ENCODE measurements at regions not wholly inside any gene's neighbourhood (a gene's known extent, or its start where the extent isn't known, plus 50 kb on each side); places are given as distances from the start of the nearest gene placed in this dataset.

GRCh38 chr5:153360860-153361259, 129.6 kb upstream of the GRIA1 start (continued):
- TF ChIP-seq TEF (CRISPR knock-in tag; IDR thresholded peaks at IDR 0.05), result no peak

DNA sequence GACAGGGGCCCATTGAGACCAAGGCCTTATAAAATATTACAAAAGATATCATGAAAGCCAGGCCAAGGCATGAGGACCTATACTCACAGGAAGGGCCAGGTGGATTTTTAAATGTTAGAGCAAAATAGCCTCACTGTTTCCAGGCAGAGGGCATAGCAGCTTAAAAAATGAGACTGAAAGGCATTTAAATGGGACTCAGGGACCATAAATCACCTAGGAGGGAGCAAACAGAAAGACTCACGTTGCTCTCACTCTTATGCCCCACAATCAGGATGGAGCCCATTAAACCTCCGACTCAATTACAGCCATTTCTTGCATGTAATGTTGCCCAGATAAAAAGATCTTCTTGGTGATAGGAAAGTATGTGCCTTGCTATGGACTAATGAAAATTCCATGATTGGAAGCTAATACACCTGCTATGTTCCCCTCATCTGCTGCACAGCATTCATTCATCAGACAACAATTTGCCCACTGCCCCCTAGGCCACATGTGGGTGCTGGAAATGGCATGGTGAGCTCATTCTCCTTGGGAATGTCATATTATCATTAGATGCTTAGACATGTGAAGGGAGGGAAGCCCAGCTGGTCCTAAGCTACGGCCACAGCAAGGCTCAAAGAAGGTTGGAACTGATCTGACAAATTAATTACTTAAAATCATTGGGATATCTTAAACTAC, 128.6 kb upstream of the GRIA1 start:
- 5% methylated on average over 3 of the region's 3 CpGs for WGBS (ENCODE audit: low lambda C conversion rate)
- Histone ChIP-seq H3K4me2 (ENCODE audit: low read depth, low read length) (no peak overlapping the region), H3K79me2 (ENCODE audit: insufficient read depth, low read length) (no peaks in the 10 kb centered on the region), H3K27ac (ENCODE audit: extremely low read length, insufficient read depth, low read length) (no peak overlapping the region), H3K9me3 (ENCODE audit: low read length) (peaks cover 17% of the 10 kb centered on the region), H3K4me1 (ENCODE audit: insufficient read depth, low read length) (no peaks in the 10 kb centered on the region), H2AFZ (ENCODE audit: low read length) (no peak overlapping the region), H3K4me3 (replicated peaks in 1 of 3; ENCODE audit: insufficient read depth in 1 of 3, low read depth in 2 of 3, low read length in 3 of 3) (no peak overlapping the region), H3K27me3 (ENCODE audit: control insufficient read depth in 1 of 2, insufficient read depth in 2 of 2, low read length in 2 of 2) (no peaks in the 10 kb centered on the region), H4K20me1 (ENCODE audit: insufficient read depth, low read length) (no peaks in the 10 kb centered on the region), H3K36me3 (replicated peaks in 1 of 2; ENCODE audit: control insufficient read depth in 1 of 2, insufficient read depth in 2 of 2, low read length in 2 of 2) (no peaks in the 10 kb centered on the region), H3K9ac (ENCODE audit: insufficient read depth, low read depth, low read length) (no peak overlapping the region)
- CTCF ChIA-PET (ENCODE audit: low intra/inter-chr PET ratio, low total read pairs), result no interaction called here
- DNase-seq (ENCODE audit: low spot score) (no peak), FAIRE-seq (no peak), ATAC-seq (no peak)
- intact Hi-C loops (cut with micrococcal nuclease; ENCODE audit: unreplicated experiment), result no loop called here
- BruUV-seq (replicated peaks), result no TSS peak
- POLR2A ChIA-PET, result no interaction called here
- in situ Hi-C loops (cut with HindIII; ENCODE audit: extremely low pct_ligation_motif_present, low pct_unique_long_range_greater_than_20kb), result no loop called here
- TF ChIP-seq YEATS2 (CRISPR knock-in tag; IDR thresholded peaks at IDR 0.05; ENCODE audit: borderline replicate concordance) (no peak), RXRB (CRISPR knock-in tag; IDR thresholded peaks at IDR 0.05; ENCODE audit: borderline replicate concordance) (no peak), AFF4 (CRISPR knock-in tag; IDR thresholded peaks at IDR 0.05) (no peak), ZNF614 (CRISPR knock-in tag; IDR thresholded peaks at IDR 0.05; ENCODE audit: borderline replicate concordance) (no peak), POLR2A (IDR thresholded peaks at IDR 0.05; ENCODE audit: insufficient read depth in 1 of 2, low read depth in 2 of 2, low read length in 2 of 2) (no peak), PCBP2 (optimal IDR thresholded peaks at IDR 0.05; ENCODE audit: low read depth, low read length, poor library complexity, severe bottlenecking) (no peak), DNMT3B (CRISPR knock-in tag; conservative IDR thresholded peaks at IDR 0.05) (no peak), ZNF563 (CRISPR knock-in tag; IDR thresholded peaks at IDR 0.05) (no peak), ATAD3A (CRISPR knock-in tag; IDR thresholded peaks at IDR 0.05) (no peak), MXI1 (IDR thresholded peaks at IDR 0.05; ENCODE audit: borderline replicate concordance, low read depth, low read length) (no peak), KAT2B (IDR thresholded peaks at IDR 0.05; ENCODE audit: borderline replicate concordance, low read depth, low read length) (no peak), ZNF331 (CRISPR knock-in tag; IDR thresholded peaks at IDR 0.05) (no peak), AHR (CRISPR knock-in tag; IDR thresholded peaks at IDR 0.05) (no peak), KLF13 (CRISPR knock-in tag; IDR thresholded peaks at IDR 0.05) (no peak), DMTF1 (CRISPR knock-in tag; IDR thresholded peaks at IDR 0.05) (no peak)
- TF ChIP-seq, protein P1, sequence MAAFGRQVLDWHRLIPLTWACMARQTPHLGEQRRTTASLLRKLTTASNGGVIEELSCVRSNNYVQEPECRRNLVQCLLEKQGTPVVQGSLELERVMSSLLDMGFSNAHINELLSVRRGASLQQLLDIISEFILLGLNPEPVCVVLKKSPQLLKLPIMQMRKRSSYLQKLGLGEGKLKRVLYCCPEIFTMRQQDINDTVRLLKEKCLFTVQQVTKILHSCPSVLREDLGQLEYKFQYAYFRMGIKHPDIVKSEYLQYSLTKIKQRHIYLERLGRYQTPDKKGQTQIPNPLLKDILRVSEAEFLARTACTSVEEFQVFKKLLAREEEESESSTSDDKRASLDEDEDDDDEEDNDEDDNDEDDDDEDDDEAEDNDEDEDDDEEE (CRISPR knock-in tag; IDR thresholded peaks at IDR 0.05), result no peak
